NCI-H1930 (cell line): ENCODE measurements at regions not wholly inside any gene's neighbourhood (a gene's known extent, or its start where the extent isn't known, plus 50 kb on each side); places are given as distances from the start of the nearest gene placed in this dataset.
A peak's percentile ranks its signal among the peaks of the same experiment; 100 is the strongest.

Experiments
- DNase-seq, 2 experiments: peaks; one replicate each; lab custom pipeline; 2025; lab: John Stamatoyannopoulos, UW

DNA sequence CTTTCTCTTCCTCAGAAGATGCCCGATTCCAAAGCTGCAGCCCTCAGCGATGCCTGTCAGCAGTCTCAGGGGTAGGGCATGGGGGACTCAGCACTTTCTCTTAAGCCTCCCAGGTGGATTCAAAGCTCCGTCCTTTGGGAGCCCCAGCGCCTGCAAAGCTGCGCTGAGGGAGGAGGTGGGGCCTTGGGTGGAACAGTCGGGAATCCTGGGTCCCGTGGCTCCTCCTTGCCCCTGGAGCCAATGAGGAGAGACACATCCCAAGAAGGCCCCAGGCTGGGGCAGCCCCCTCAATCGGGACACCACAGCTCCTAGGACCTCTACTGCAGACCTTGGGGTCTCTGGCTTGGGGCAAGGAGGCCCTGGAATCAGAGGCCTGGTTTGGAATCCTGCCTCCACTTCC is 227.5 kb upstream of the IGF1R start:
- no peak for DNase-seq

DNA sequence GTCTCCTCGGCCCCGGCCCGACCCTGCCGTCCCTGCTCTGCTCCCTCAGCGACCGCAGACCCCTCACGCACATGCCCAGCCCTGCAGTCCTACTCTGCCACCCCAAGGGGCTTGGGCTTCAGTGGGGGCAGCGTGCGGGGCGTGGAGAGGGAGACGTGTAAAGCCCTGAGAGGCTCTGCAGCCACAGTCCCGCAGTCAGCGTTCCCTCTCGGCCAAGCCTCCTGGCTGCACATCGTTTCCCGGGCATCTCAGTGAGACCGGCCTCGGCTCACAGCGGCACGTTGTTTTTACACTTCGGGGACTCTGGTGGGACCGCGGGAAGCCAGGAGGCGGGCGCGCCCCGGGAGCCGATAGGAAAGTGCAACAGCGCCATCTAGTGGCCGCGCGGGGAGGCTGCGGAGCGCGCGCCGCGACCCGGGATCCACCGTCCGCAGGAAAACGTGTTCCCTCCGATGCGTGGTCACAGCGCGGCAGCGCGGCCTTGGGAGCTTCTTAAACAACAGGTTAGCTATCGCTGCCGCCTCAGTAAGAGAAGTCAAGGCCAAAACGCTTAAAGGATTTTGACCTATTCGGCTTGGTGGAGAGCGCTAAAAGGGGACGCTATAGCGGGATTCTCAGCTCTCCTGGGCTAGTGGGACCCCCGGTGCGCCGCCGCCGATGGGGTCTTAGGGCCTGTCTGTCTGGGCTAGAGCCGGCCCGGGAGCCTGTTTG is 226.8 kb upstream of the IGF1R start:
- DNase-seq, result peak; percentile 2 to 21

DNA sequence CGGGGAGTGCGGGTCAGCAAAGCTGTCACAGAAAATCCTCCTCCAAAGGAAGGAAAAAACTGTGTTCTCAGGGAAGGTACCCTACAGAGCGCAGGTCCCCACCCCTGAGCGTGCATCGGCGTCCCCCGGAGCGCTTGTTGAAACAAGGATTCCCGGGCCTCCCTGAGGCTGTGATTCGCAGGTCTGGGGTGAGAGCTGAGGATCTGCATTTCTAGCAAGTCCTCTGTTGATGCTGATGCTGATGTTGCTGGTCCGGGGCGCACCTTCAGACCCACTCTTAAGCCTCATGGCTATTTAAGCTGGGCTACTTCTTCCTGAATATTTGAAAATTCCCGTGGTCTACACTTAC is 226.2 kb upstream of the IGF1R start:
- DNase-seq, result no peak

DNA sequence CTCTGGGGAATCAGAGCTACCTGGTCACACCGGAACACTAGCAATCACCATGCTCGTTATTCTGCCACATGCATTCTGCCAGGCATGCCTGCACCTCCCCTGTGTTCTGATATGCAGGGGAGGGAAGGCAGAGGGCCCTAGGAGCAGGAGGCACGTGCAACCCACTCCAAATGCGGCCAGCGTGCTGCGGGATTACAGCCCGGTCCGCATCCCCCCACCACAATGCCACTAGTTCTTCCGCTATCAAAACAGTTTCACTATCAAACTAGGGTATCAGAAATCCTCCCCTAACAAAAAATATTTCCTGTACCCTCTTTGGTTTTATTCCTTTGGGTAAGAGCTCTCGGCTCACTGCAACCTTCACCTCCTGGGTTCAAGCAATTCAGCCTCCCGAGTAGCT is 223.2 kb upstream of the IGF1R start:
- DNase-seq, result no peak

DNA sequence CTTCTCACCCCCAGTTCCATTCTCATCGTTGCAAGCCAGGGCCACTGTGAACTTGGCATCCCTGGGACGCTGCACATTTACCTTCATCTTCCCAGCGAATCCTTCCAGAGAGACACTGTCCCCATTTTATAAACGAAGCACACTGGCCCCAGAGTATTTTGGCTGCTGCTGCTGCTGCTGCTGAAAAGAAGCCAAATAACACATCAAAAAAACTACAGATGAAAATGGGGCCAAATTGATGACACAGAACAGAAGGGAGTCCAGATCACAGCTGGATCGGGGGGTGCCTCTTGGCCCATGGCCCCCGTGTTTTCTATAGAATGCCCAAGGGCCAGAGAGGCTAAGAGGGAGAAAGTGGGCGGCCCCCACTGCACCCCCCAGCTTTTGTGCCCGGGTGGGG is 221.0 kb upstream of the IGF1R start:
- DNase-seq, result no peak

GRCh38 chr15:98428253-98428989 is 219.9 kb upstream of the IGF1R start:
- DNase-seq, result peak in 1 of 2 experiments; percentile 10

GRCh38 chr15:98431171-98431570 is 217.2 kb upstream of the IGF1R start:
- no peak for DNase-seq

DNA sequence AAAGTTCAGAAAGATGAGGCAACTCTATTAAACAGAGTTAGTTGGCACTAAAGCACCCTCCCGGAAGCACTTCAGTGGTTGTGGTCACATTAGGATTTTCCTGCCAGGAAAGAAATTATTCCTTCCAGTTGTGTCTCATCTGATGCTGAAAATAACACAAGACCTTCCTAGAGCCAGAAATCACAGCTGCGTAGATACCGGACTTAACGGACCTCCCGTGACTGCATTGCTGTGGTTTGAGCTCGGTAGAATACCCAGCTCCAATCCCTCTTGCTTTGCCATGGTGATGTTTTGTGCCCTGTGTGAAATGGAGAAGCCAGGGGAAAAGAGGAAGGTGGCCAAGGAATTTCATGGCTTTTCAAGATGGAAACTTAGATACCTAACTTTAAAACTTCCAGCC is 215.0 kb upstream of the IGF1R start:
- DNase-seq, result no peak

DNA sequence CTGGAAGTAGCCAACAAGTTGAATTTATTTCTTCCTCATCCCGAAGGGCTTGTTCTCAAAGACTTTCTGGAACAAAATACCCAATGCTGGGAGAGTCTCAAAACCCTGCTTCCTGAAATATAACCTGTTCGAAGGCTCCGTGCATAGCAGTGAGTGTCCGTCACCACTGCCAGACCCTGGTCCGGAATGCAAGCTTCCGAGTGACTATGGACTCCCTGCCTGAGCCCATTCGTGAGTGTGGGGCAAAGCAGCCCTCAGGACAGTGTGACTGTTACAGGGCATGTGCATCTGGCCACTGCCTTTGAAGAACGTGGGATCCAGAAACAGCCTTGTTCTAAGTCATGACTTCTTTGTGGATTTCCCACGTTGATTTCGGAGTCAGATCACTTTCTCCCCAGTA is 214.5 kb upstream of the IGF1R start:
- DNase-seq, result no peak

DNA sequence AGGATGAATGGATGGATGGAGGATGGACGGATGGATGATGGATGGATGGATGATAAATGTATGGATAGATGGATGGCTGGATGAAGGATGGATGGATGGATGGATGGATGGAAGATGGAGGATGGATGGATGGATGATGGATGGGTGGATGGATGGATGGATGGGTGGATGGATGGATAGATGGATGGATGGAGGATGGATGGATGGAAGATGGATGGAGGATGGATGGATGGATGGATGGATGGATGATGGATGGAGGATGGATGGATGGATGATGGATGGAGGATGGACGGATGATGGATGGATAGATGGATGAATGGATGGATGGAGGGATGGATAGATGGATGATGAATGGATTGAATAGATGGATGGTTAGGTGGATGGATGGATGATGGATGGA is 210.6 kb upstream of the IGF1R start:
- DNase-seq, result no peak

DNA sequence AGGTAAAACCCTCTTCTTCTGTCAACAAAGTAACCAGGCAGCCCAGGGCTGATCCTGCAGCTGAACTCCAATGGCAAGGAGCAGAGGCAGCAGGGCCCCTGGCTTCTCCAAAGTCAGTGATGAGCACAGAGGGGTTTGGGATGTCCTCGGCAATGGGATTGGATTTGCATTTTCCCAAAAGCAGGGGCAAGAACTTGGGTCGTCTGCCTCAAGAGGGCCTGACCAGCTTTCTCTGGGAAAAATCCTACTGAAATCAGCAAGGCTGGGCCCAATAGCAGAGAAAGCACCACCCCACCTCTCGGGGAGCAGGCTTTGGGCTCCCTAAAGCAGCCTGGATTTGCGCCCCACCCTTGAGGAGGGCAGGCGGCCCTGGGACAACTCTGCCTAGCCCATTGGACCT is 210.0 kb upstream of the IGF1R start:
- no peak for DNase-seq

- no peak for DNase-seq
Measured at GRCh38 chr15:98438907-98439306, 209.4 kb upstream of the IGF1R start.

DNA sequence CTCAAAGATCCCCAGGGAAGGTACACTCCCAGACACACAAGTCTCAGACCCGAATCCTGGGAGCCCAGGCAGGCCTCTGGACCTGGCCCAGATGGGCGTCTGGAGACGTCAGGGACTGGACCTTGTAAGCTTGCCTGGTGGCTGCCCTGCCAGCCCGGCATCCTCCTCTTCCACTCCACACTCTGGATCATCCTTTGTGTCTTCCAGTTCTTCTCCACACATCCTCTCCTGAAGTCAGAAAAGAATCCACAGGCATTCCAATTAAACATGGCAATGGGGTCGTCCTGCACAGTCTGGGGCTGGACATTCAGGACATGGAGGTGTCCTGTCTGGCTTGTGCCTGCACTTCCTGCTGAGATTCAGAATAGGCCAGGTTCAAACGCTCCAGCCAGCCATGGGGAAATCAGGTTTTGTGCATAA is 208.8 kb upstream of the IGF1R start:
- DNase-seq, result no peak

GRCh38 chr15:98440917-98441316 is 207.4 kb upstream of the IGF1R start:
- DNase-seq, result no peak

- no peak for DNase-seq
Measured at GRCh38 chr15:98441599-98441998, 206.7 kb upstream of the IGF1R start.

- peak; percentile 12 to 34 for DNase-seq
Measured at GRCh38 chr15:98442379-98442833, 205.9 kb upstream of the IGF1R start.

DNA sequence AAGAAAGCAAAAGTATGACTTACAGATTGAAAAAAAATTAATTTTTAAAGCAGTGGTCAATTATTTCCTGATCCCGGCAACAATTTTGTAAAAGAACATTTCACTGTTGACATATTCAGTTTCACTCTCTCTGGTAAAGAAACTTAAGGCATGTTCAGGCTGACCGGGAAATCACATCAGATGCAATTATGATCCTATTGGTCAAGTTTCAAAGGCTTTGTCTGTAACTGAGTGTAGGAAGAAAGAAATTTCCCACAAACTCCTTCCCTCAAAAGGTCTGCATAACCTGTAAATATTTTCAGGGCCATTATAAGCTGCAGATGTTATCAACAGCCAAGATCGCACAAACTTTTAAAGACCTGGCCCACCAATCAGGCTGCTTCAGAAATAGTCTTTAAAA is 205.4 kb upstream of the IGF1R start:
- no peak for DNase-seq

- no peak for DNase-seq
Measured at GRCh38 chr15:98443526-98443925, 204.8 kb upstream of the IGF1R start.

- DNase-seq, result no peak
Measured at GRCh38 chr15:98444138-98444537, 204.2 kb upstream of the IGF1R start.

DNA sequence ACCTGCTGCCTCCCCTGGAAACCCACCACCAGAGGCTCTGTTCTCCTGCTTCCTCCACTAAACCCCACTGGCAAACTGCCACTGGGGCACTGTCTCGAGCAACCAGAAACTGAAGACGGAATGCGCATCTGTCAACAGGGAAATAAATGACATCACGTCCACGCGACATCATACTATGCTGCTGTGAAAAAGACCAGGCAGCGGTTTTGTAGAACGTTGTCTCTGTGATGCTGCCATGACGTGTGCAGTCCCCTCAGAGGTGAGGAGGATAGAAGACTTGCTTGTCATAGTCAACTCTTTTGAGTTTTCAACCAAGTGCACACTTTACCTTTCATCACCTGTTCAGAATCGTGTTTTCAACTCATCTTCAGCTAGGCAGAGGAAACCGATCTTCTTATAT is 203.0 kb upstream of the IGF1R start:
- DNase-seq, result no peak

DNA sequence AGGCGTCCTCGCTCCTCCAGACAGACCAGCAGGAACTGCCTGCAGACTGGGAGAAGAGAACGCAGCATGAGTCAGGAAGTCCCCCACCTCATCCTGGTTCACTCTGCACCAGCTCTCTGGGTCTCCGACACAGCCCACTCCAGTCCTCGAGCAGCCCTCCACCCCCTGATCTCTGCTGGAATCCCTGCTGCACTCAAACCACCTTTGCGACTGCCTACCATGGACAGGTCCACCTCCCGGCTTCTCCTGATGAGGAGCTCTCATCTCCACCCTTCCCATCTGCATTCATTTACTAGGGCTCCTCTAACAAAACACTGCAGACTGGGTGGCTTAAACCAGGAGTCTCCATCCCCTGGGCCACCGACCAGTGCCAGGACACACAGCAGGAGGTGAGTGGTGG is 202.3 kb upstream of the IGF1R start:
- DNase-seq, result no peak

- no peak for DNase-seq
Measured at GRCh38 chr15:98447069-98447468, 201.3 kb upstream of the IGF1R start.

DNA sequence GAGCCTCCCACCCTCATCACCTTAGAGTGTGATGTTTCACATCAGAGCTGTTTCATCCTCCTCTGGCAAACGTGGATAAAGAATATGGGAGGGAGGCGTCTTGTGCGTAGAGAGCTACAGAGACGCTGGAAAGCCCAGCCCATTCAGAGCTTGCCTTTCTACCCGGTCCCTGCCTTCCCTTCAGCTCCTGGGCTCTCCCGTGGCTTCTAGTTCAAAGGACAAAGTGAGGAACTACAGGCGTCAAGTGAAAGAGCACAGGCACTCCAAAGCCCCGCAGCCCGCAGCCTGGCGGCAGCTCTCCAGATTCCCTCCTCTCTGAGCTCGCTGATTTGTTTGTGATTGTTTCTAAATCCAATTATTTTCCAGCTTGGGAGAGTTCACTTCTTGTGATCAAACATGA is 197.1 kb upstream of the IGF1R start:
- DNase-seq, result no peak

DNA sequence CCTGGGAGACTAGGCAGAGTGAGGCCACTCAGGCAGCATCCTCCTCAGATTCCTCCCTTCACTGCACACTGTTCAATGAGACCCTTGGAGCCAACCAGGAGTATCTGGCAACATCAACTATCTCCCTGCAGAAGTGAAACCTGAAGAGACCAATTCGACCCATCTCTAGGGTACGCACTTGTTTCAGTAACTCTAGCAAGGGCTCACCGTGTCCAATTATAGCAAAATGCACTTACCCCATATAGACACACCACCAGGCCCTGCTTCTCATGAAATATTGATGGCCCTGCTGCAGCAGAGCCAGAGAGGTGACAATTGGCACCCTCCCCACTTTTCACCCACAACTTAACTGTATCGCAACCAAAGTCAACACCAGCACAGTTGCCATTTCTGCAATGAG is 196.1 kb upstream of the IGF1R start:
- no peak for DNase-seq
